GM19099 (cell line): ENCODE measurements at regions not wholly inside any gene's neighbourhood (a gene's known extent, or its start where the extent isn't known, plus 50 kb on each side); places are given as distances from the start of the nearest gene placed in this dataset.

Experiments used
- POLR2A ChIP-seq: IDR thresholded peaks from 3 replicates; pipeline ENCODE4 v1.6.1; 2011; ENCODE audit warnings: low read depth; ENCODE audit not compliant: insufficient read length; ENCODE audit errors: extremely low read depth

DNA sequence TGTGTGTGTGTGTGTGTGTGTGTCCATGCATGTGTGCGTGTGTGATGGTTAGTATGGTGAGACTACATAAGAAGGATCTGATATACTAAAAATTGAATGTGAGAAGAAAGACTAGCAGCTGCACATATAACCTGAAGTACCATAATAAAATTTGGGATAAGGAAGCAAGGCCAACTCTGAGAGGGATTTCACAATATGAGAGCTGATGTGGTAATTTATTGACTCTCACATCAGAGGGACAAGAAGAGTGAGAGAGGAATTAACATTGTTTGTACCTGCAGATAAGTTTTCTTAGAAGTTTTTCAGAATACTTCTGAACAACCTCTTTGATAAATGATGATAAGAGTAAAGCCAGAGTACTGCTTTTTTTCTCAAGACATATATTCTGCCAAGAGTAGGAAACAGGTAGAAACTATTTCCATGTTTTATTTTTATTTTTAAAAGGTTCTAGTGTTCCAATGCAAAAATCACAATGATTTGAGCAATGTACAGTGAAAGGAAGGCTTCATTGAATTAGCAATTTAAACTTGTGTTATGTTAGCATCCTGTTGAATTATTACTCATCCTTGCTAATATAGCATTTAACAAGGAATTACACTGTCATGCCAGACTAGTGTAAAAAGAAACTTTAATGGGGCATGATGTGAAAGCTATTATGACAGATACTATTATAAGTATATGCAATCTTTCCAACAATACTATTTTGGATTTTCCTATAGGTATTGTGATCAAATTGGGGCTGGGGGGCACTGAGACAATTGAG, 415.5 kb upstream of the ARPP21 start:
- TF ChIP-seq POLR2A: no peak

DNA sequence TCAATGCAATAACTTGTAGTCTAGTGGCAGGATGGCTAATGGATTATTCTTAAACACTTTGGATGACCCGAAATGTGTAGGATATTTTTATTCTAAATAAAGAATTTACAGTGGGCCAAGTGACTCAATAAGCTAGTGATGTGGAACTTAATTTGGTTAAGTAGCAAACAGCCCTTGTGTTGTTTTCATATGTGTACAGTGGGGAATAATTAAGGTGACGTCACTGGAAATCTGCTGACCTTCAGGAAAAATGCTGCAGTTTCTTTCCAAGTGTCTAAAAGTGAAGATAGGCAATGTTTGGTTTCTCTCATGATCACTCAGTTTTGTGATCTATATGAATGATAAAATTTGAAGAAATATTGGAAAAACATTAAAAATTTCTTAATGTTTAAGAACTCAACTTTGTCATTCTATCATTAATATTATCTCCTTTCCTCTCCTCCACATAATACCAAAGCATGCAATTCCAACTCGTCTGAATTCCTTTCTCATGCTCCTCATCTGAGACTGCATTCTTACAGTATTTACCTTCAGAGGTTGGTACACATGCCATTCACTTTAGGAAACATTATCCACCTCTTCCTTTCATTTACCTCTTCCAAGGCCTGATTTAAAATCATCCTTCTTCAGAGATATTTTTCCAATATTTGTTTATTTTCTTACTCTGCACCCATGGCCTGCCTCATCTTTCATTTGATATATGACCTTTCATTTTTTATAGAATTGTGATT, 414.6 kb upstream of the ARPP21 start:
- TF ChIP-seq POLR2A: no peak

DNA sequence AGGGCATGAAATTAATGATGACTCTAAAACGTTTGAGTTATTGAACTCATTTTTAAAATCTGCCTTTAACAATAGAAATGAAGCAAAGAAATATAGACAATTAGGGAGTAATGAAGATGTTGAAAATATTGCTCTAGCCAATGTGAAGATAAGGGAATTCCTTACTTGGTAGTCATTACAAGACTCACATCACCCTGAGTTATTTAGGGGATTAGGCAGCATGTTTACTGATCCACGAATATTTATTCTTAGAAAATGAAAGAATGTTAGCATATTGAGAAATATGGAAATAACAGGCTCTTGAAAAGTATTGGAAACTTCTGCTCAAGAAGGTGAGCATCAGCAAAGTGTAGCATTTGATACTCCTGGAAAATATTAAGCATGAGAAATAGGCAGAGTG, 398.1 kb upstream of the ARPP21 start:
- no peak for TF ChIP-seq POLR2A

DNA sequence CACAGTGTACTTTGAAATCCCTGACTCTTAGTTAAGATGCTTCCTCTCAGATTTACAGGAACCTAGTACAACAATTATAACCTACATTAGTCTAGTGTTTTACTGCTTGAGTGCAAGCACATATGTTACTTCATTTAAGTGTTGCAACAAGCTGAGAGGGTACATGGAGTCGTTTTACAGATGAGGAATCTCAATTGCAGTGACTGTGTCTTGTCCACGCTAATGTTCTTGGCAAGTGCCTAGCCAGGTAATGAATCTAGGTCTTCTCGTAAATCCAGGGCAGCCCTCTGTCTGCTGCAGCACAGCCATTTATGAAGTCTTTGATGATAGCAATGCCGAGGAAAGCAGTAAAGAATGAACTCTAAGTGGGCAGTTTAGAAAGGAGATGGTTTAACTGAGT, 384.4 kb upstream of the ARPP21 start:
- TF ChIP-seq POLR2A: no peak

DNA sequence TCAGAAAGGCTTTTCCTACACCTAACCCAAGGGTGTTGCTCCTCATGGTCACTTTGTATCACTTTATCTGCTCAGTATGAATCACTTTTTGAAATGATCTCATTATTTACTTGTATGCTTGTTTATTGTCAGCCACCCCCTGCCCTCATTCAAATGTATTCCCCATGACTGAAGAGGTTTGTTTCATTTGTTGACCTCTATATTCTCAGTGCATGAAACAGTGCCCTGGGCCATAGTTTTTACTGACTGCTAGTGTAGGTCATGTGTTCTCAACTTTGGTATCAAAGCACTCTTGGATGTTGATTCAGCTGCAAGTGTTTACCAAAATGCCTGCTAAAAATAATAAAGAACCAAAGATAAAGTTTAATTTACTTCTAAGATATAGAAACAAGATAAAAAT, 381.7 kb upstream of the ARPP21 start:
- TF ChIP-seq POLR2A: no peak

DNA sequence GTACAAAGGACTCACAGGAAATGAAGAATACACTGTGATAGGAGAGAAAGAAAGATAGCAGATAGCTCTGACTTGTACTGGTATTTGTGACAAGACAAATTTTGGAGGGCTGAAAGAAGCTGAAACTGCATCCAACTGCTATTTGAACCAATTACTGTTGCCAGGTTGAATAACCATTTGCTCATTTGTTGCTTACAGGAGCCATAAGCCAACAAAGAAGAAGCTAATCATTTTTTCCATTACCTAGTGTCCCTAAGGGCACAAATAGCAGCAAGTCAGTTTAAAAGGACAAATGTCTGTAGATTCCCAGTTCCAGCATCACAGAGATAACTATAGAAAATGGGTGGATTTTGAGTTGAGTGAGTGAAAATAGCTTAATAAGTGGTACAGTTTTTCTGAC, 376.9 kb upstream of the ARPP21 start:
- TF ChIP-seq POLR2A: no peak

DNA sequence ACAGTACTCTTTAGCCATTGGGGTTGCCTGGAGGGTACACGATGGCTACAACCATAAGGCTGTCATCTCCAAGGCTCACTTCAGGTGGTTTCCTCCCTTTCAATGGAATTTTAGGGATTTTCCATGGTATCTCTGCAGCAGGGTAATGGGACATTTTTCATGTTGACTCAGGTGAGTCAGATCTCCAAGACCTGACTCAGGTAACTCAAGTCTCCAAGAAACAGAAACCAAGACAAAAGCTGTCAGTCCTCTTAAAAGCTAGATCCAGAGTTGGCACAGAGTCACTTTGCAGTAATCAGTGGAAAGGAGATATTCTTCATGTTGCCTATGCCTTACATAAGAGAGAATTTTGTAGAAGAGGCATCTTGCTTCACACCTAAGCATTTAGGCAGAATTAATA, 375.8 kb upstream of the ARPP21 start:
- TF ChIP-seq POLR2A: no peak

DNA sequence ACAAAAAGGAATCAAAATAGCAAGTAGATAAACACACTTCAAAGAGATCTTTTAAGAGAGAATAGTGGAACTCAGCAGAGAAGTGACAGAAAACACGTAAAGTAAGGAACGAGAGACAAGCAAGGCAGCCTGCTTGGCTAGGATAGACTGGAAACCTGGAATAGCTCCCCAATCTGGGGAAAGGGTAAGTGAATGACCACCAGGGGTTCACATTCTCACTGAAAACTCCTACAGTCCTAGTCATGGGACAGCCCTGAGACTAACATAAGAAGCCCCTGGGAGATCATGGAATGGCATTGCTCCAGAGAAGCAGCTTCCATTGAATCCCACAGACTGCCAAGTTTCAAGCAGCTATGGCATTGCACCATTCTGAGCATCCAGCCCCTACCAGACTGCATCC, 363.6 kb upstream of the ARPP21 start:
- no peak for TF ChIP-seq POLR2A

DNA sequence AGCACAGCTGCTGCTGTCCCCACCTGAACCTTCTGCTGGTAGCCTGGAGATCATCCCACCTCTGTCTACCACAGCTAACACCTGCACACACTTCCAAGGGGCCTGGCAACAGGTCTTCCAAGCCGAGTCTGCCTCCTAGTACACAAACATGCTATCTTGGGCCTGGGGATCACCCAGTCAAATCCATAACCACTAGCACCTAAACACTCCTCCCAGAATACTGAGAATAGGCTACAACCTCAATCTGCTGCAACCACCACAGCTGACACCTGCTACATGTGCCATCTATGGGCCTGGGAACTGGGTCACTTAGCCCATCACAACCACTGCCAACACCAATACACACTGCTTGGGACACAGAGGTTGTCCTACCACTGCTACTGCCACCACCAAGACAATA, 362.8 kb upstream of the ARPP21 start:
- no peak for TF ChIP-seq POLR2A

DNA sequence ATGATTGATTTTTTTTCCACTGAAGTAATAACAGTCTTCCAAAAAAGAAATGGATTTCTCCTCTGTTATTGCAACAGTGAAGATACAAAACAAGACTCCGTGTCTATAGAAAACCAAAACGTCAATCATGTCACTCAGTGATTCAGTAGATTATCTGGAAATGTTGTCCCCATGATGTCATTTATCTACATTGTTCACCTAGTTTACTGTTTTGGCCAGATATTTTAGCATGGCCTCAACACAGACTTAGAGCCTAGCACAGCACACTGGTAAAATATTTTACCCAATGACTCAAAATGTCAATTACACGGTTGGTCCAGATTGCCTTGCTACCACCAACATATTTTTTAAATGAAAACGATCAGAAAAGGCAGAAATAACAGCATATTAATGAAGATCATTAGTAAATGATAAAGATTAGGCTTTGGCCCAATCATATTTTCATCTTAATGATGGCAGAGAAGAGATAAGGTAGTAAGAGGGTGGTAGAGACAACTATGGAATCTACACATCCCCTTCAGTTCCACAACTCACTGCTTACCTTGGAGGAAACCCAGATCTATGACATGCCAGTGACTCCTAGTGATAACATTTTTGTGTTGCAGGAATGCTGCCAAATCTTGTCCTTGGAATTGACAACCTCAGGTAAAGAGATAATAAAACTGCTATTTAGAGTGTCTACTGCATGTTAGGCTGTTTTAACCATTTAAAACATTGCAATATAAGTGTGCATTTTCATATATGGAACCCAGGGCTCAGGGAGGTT, 347.7 kb upstream of the ARPP21 start:
- TF ChIP-seq POLR2A: no peak

DNA sequence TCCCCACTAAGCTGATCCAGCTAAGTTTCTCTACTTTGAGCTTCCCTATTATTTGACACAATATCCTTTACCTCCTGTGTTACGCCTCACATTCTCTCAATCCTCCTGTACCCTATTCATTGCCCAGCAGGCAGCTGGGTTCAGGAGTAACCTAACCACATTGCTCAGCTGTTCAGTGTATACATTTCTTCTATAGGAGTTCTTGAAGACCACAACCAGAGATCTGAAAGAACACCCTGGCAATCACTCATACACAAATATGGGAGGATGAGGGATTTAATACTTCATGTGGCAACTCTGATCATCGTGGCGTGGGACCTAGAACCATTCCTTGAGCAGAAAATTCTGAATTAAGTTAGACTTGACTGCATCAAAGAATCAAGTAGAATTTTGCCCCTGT, 346.8 kb upstream of the ARPP21 start:
- TF ChIP-seq POLR2A: no peak

DNA sequence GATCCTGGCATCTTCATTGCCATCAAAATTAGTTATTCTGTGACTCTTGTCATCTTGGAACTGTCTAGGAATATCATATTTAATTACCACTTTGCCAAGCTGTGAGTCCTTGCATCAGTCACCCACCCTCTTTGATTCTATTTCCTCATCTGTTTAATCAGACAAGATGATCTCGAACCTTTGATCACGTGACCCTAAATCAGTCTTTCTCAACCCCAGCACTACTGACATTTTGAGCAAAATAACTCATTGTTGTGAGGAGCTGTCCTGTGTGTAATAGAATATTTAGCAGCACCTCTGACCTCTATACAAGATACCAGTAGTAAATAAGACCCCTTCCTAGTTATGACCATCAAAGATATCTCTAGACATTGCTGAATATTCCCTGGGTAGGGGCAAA, 343.4 kb upstream of the ARPP21 start:
- TF ChIP-seq POLR2A: no peak

DNA sequence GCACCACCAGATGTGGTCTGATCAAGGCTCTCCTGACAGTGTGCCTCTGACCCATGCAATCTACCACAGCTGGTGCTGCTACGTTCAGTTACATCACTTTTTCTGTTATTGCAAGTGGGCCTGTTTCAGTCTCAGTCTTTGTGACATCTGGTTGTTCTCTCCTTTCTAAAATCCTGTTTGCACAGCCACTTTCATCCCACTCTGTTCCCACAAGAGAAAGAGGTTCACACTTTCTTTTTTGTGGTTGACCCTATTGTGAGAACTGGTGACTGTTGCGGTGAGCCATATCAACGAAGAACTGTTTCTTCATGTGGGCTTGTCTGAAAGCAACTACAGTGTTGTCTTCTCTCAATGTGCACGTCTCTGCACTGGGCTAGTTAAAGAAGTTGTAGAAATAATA, 342.8 kb upstream of the ARPP21 start:
- no peak for TF ChIP-seq POLR2A

DNA sequence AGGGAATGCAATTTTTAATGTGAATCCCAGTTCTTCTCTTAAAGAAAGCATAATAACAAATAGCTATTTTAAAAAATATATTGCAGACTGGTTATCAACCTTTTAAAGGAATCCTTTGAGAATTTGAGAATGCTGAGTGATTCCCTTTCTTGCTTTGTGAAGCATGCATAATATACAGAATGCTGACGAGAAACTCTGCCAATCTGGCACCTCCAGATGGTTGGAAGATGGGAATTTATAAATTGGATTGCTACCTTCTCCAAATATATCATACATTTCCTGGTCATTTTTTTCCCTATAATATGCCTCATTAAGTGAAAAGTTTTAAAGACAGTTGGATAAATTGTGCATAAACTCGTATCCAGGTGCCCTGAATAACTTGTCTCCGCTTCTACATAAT, 333.9 kb upstream of the ARPP21 start:
- TF ChIP-seq POLR2A: no peak

DNA sequence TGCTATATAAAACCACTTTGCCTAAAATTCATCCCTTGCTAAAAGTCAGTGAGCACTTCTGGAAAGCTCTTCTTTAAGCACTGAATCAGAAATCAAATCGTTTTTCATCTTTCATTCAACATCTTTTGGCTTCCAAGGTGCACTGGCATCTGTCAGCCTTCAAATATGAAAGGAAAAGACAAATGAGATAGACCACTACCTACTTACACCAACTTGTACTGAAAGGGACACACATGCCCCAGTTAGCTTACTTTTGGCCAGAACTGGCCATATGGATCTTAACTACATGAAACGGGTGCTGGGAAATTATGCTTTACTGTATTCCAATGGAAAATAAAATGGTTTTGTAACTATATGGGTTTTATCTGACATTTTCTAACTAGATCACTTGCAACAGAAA, 332.0 kb upstream of the ARPP21 start:
- TF ChIP-seq POLR2A: no peak

DNA sequence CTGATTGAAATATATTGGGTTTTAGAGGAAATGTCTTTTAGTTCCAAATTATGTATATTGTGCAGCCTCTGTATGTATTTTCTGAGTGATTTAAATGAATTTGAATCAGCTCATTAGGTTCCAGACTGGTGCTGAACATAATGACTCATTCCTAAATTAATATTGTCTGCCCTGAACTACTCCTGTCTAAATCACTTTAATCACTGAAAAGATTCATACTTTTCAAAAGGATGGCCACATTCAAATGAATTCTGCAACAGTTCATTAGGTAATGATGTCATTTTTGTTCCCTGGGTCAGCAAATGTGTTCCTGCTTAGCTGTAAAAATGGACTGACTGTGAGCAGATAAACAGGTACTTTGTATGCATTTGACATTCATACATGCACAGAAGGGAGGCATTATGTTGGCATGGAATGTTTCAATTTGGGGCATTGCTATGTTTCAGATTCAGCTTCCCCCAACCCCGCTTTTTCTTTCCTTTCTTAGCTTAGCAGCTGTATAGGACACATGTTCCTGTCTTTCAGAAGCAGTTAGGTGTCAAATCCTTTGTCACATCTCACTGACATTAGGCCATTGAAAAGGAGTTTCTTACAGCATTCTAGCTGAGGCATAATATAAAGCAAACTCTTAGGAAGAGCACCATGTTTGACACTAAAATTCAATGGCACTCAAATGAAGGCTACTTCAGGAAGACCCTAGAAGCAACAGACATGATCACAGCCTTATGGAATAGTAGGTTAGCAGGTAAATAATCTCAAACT, 318.5 kb upstream of the ARPP21 start:
- no peak for TF ChIP-seq POLR2A

DNA sequence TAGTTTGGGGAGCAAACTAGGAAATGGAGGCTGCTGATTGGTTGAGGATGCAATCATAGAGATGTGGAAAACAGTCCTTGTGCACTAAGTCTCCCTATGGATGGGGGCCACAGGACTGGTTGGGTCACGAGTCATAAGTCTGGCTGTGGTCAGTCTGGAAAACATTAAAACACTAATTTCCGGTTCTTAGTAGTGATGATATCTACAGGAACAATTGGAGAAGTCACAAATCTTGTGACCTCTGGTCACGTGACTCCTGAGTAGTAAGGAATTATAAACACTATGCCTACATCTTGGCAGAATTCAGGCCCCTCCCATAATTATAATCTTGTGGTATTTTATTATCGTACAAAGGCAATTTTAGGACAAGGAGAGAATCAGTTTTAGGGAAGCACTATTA, 317.3 kb upstream of the ARPP21 start:
- TF ChIP-seq POLR2A: no peak
